ENCODE measurements at regions not wholly inside any gene's neighbourhood (a gene's known extent, or its start where the extent isn't known, plus 50 kb on each side); places are given as distances from the start of the nearest gene placed in this dataset.

GRCh38 chr12:58296863-58297262, 355.5 kb downstream of the ATP23 start:
- no peak for DNase-seq (ENCODE audit: low read depth in 1 of 2, low spot score in 1 of 2)
- no peak for TF ChIP-seq CTCF (IDR thresholded peaks at IDR 0.05; ENCODE audit: low read depth, low read length)

GRCh38 chr12:58298803-58299202, 357.4 kb downstream of the ATP23 start:
- no peak overlapping the region for H3K4me3 ChIP-seq
- H3K27ac ChIP-seq: no peak overlapping the region
- DNase-seq (ENCODE audit: low read depth in 1 of 2, low spot score in 1 of 2): no peak
- H3K9me3 ChIP-seq (ENCODE audit: low read depth): no peaks in the 10 kb centered on the region
- no peaks in the 10 kb centered on the region for H3K4me1 ChIP-seq (ENCODE audit: low read depth)
- H3K36me3 ChIP-seq: no peaks in the 10 kb centered on the region
- H3K27me3 ChIP-seq: no peaks in the 10 kb centered on the region
- TF ChIP-seq CTCF (IDR thresholded peaks at IDR 0.05; ENCODE audit: low read depth, low read length): no peak

More at GRCh38 chr12:58296863-58297262, 355.5 kb downstream of the ATP23 start:
- Histone ChIP-seq H3K36me3 (no peaks in the 10 kb centered on the region), H3K4me1 (ENCODE audit: low read depth) (no peaks in the 10 kb centered on the region), H3K4me3 (no peak overlapping the region), H3K9me3 (ENCODE audit: low read depth) (no peaks in the 10 kb centered on the region), H3K27ac (no peak overlapping the region), H3K27me3 (no peaks in the 10 kb centered on the region)

GRCh38 chr12:58299371-58299770, 358.0 kb downstream of the ATP23 start:
- no peak for DNase-seq (ENCODE audit: low read depth in 1 of 2, low spot score in 1 of 2)

GRCh38 chr12:58301038-58301729, 359.8 kb downstream of the ATP23 start:
- Histone ChIP-seq H3K9me3 (ENCODE audit: low read depth) (no peaks in the 10 kb centered on the region), H3K4me1 (ENCODE audit: low read depth) (no peaks in the 10 kb centered on the region), H3K27ac (no peak overlapping the region), H3K27me3 (no peaks in the 10 kb centered on the region), H3K36me3 (no peaks in the 10 kb centered on the region), H3K4me3 (no peak overlapping the region)
- TF ChIP-seq CTCF (IDR thresholded peaks at IDR 0.05; ENCODE audit: low read depth, low read length): no peak
- DNase-seq (ENCODE audit: low read depth in 1 of 2, low spot score in 1 of 2): no peak

More at GRCh38 chr12:58299371-58299770, 358.0 kb downstream of the ATP23 start:
- Histone ChIP-seq H3K4me1 (ENCODE audit: low read depth) (no peaks in the 10 kb centered on the region), H3K36me3 (no peaks in the 10 kb centered on the region), H3K27me3 (no peaks in the 10 kb centered on the region), H3K4me3 (no peak overlapping the region), H3K27ac (no peak overlapping the region), H3K9me3 (ENCODE audit: low read depth) (no peaks in the 10 kb centered on the region)
- no peak for TF ChIP-seq CTCF (IDR thresholded peaks at IDR 0.05; ENCODE audit: low read depth, low read length)

- TF ChIP-seq CTCF (IDR thresholded peaks at IDR 0.05; ENCODE audit: low read depth, low read length): no peak
Measured at GRCh38 chr12:58301730-58302122, 360.4 kb downstream of the ATP23 start.

More at GRCh38 chr12:58301730-58302122, 360.4 kb downstream of the ATP23 start:
- H3K4me1 ChIP-seq (ENCODE audit: low read depth): no peaks in the 10 kb centered on the region
- DNase-seq (ENCODE audit: low read depth in 1 of 2, low spot score in 1 of 2): no peak
- no peaks in the 10 kb centered on the region for H3K9me3 ChIP-seq (ENCODE audit: low read depth)
- H3K27me3 ChIP-seq: no peaks in the 10 kb centered on the region
- no peak overlapping the region for H3K4me3 ChIP-seq
- no peaks in the 10 kb centered on the region for H3K36me3 ChIP-seq
- no peak overlapping the region for H3K27ac ChIP-seq

All from cardiac muscle cell (in vitro differentiated cells and primary cell).